Ovary (tissue), 3 donors: ENCODE measurements at regions not wholly inside any gene's neighbourhood (a gene's known extent, or its start where the extent isn't known, plus 50 kb on each side); places are given as distances from the start of the nearest gene placed in this dataset.
"Not testable (repeated sequence)": the region's sequence is repeated elsewhere in the genome, so short reads cannot be mapped to it uniquely, and the experiment has no call there.

Source experiments
- EP300 ChIP-seq: sonication (generic); formaldehyde crosslinking; IDR thresholded peaks from one replicate; pipeline ENCODE4 v1.6.1; 2017; ENCODE audit warnings: antibody characterized with exemption
- TF ChIP-seq, protein P1 (sequence below), 3 donors: fragments of 450-650 bp in 2 of 3; fragments of 200-600 bp in 1 of 3; IDR thresholded peaks; one replicate each; pipeline versions ENCODE4 v1.5.1 to v1.8.0; 2016 to 2022; ENCODE audit warnings: antibody characterized with exemption in 3 of 3, mild to moderate bottlenecking in 1 of 3
- donor health status: DM: no; HTN: no; CAD: no.

GRCh38 chr1:60913708-60914107 is 168.7 kb upstream of the NFIA start:
- TF ChIP-seq, protein P1, sequence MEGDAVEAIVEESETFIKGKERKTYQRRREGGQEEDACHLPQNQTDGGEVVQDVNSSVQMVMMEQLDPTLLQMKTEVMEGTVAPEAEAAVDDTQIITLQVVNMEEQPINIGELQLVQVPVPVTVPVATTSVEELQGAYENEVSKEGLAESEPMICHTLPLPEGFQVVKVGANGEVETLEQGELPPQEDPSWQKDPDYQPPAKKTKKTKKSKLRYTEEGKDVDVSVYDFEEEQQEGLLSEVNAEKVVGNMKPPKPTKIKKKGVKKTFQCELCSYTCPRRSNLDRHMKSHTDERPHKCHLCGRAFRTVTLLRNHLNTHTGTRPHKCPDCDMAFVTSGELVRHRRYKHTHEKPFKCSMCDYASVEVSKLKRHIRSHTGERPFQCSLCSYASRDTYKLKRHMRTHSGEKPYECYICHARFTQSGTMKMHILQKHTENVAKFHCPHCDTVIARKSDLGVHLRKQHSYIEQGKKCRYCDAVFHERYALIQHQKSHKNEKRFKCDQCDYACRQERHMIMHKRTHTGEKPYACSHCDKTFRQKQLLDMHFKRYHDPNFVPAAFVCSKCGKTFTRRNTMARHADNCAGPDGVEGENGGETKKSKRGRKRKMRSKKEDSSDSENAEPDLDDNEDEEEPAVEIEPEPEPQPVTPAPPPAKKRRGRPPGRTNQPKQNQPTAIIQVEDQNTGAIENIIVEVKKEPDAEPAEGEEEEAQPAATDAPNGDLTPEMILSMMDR (IDR thresholded peaks at IDR 0.05) = not testable (repeated sequence)
- TF ChIP-seq EP300 = not testable (repeated sequence)
